Inflammatory macrophage (primary cell): ENCODE measurements at regions not wholly inside any gene's neighbourhood (a gene's known extent, or its start where the extent isn't known, plus 50 kb on each side); places are given as distances from the start of the nearest gene placed in this dataset.
"Not testable (repeated sequence)": the region's sequence is repeated elsewhere in the genome, so short reads cannot be mapped to it uniquely, and the experiment has no call there.

Experiments
- DNase-seq, 2 donors: peaks; one replicate each; pipeline ENCODE4 v3.0.0-alpha.2; 2020 to 2022

GRCh38 chr1:120232834-120233660, 56.7 kb upstream of the SEC22B start:
- not testable (repeated sequence) for DNase-seq

DNA sequence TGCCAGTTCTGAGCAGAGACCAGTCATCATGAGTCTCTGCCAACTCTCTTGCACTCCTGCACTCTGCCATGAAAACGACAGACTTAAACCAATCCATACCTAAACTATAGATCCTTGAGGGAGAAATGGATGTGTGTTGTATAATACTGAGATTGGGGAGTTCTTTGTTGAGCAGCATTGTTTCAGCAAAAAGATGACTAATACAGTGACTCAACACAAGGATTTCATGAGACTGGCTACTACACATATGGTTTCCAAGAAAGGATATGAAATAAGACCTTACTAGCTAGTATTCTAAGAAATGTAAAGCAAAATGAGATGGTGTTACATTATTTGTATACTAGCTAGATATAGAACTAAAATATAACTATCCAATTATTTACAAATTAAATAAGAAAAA, 53.5 kb upstream of the SEC22B start:
- DNase-seq = not testable (repeated sequence)
